ENCODE measurements at regions not wholly inside any gene's neighbourhood (a gene's known extent, or its start where the extent isn't known, plus 50 kb on each side); places are given as distances from the start of the nearest gene placed in this dataset.

- TF ChIP-seq GLI2 (tag by site-specific recombination; IDR thresholded peaks at IDR 0.05; ENCODE audit: borderline replicate concordance, low read depth) = no peak
These were observed 222.6 kb upstream of the SYT1 start (continued) for GRCh38 chr12:78641837-78642423.

DNA sequence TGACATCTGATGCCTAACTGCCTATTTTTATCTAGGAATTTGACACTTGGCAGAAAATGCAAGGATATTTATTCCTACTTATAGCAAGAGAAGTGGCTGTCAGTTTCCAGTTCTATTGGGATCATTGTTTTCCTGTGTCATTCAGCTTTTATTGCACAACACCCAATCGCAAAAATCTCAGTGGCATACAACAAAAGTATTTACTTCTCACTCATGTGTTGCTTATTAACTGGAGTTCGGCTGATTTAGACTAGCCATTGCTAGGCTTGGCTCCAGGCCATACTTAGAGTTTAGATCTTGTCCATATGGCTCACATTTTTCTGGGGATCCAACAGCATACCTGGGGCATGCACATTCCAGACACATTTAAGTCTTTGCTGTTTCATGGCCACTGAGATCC is 218.6 kb upstream of the SYT1 start:
- TF ChIP-seq, protein P1, sequence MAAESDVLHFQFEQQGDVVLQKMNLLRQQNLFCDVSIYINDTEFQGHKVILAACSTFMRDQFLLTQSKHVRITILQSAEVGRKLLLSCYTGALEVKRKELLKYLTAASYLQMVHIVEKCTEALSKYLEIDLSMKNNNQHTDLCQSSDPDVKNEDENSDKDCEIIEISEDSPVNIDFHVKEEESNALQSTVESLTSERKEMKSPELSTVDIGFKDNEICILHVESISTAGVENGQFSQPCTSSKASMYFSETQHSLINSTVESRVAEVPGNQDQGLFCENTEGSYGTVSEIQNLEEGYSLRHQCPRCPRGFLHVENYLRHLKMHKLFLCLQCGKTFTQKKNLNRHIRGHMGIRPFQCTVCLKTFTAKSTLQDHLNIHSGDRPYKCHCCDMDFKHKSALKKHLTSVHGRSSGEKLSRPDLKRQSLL (tag by site-specific recombination; IDR thresholded peaks at IDR 0.05) = no peak
- TF ChIP-seq ZNF510 (tag by site-specific recombination; IDR thresholded peaks at IDR 0.05; ENCODE audit: insufficient replicate concordance) (no peak), YY2 (tag by site-specific recombination; IDR thresholded peaks at IDR 0.05) (no peak), ZNF114 (tag by site-specific recombination; IDR thresholded peaks at IDR 0.05) (no peak), ZNF140 (tag by site-specific recombination; IDR thresholded peaks at IDR 0.05) (no peak), PRDM4 (tag by site-specific recombination; IDR thresholded peaks at IDR 0.05) (no peak), KLF7 (tag by site-specific recombination; IDR thresholded peaks at IDR 0.05; ENCODE audit: borderline replicate concordance) (no peak)
- TF ChIP-seq, protein P2, sequence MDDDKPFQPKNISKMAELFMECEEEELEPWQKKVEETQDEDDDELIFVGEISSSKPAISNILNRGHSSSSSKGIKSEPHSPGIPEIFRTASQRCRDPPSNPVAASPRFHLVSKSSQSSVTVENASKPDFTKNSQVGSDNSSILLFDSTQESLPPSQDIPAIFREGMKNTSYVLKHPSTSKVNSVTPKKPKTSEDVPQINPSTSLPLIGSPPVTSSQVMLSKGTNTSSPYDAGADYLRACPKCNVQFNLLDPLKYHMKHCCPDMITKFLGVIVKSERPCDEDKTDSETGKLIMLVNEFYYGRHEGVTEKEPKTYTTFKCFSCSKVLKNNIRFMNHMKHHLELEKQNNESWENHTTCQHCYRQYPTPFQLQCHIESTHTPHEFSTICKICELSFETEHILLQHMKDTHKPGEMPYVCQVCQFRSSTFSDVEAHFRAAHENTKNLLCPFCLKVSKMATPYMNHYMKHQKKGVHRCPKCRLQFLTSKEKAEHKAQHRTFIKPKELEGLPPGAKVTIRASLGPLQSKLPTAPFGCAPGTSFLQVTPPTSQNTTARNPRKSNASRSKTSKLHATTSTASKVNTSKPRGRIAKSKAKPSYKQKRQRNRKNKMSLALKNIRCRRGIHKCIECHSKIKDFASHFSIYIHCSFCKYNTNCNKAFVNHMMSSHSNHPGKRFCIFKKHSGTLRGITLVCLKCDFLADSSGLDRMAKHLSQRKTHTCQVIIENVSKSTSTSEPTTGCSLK (tag by site-specific recombination; IDR thresholded peaks at IDR 0.05) = no peak
- no peaks in the 10 kb centered on the region for H3K9me3 ChIP-seq (ENCODE audit: control insufficient read depth, insufficient read depth, low read depth, low read length)
- H3K4me3 ChIP-seq (ENCODE audit: low read depth, low read length) = no peak overlapping the region
- H3K27ac ChIP-seq (ENCODE audit: extremely low read depth, low read depth, low read length) = no peak overlapping the region
- no peaks in the 10 kb centered on the region for H3K4me1 ChIP-seq (ENCODE audit: control insufficient read depth, insufficient read depth, low read length)
- no peaks in the 10 kb centered on the region for H3K36me3 ChIP-seq (ENCODE audit: control insufficient read depth in 2 of 2, insufficient read depth in 1 of 2, low read length in 2 of 2)
- POLR2A ChIA-PET = no interaction called here
- CTCF ChIA-PET = no interaction called here

DNA sequence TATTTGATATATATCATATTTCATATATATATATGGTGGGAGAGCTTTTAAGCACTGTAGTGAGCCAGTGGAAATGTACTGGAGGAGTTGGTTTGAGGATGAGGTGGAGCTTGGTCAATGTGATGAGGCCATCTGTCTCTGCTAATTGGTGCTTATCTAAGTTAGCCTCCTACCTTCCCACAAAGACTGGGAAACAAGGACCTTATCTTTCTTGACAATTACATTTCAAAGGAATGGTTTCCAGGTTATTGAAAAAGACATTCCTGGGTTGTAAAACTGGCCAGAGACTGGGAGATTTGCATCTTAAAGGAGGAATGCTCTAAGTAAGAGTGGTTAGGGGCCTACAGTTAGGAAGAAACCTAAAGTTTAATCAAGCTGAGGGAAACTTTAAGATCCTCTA is 212.8 kb upstream of the SYT1 start:
- H3K4me1 ChIP-seq (ENCODE audit: control insufficient read depth, insufficient read depth, low read length) = no peaks in the 10 kb centered on the region
- H3K27ac ChIP-seq (ENCODE audit: extremely low read depth, low read depth, low read length) = no peak overlapping the region
- H3K4me3 ChIP-seq (ENCODE audit: low read depth, low read length) = no peak overlapping the region
- H3K36me3 ChIP-seq (ENCODE audit: control insufficient read depth in 2 of 2, insufficient read depth in 1 of 2, low read length in 2 of 2) = no peaks in the 10 kb centered on the region
- TF ChIP-seq ZNF398 (tag by site-specific recombination; IDR thresholded peaks at IDR 0.05) (no peak), SP3 (tag by site-specific recombination; IDR thresholded peaks at IDR 0.05) (no peak), SCRT1 (tag by site-specific recombination; IDR thresholded peaks at IDR 0.05; ENCODE audit: borderline replicate concordance) (no peak), MYNN (tag by site-specific recombination; IDR thresholded peaks at IDR 0.05; ENCODE audit: borderline replicate concordance) (no peak), ZNF837 (tag by site-specific recombination; IDR thresholded peaks at IDR 0.05) (no peak), ZNF146 (tag by site-specific recombination; IDR thresholded peaks at IDR 0.05) (no peak), ZNF843 (tag by site-specific recombination; IDR thresholded peaks at IDR 0.05) (no peak), HOXA7 (CRISPR knock-in tag; IDR thresholded peaks at IDR 0.05; ENCODE audit: borderline replicate concordance) (no peak), ZNF776 (tag by site-specific recombination; IDR thresholded peaks at IDR 0.05; ENCODE audit: borderline replicate concordance) (no peak), ZNF610 (tag by site-specific recombination; IDR thresholded peaks at IDR 0.05; ENCODE audit: borderline replicate concordance) (no peak), ZNF302 (tag by site-specific recombination; IDR thresholded peaks at IDR 0.05; ENCODE audit: low read depth) (no peak), ZNF701 (tag by site-specific recombination; IDR thresholded peaks at IDR 0.05) (no peak)
- H3K9me3 ChIP-seq (ENCODE audit: control insufficient read depth, insufficient read depth, low read depth, low read length) = no peaks in the 10 kb centered on the region
- POLR2A ChIA-PET = no interaction called here
- CTCF ChIA-PET = no interaction called here

All from HEK293 (cell line).